Smooth muscle cell (in vitro differentiated cells): ENCODE measurements at regions not wholly inside any gene's neighbourhood (a gene's known extent, or its start where the extent isn't known, plus 50 kb on each side); places are given as distances from the start of the nearest gene placed in this dataset.

Experiments
- DNase-seq: peaks from one replicate; lab custom pipeline; 2025; ENCODE audit not compliant: unreplicated experiment; lab: John Stamatoyannopoulos, UW
- H2AFZ ChIP-seq: fragments of 200-600 bp; sonication (generic); 2 replicates; pipeline ENCODE4 v1.6.0; 2016; ENCODE audit warnings: antibody characterized with exemption, low read depth, mild to moderate bottlenecking
- H3F3A ChIP-seq: fragments of 200-600 bp; sonication (generic); 2 replicates; pipeline ENCODE4 v1.6.0; 2017; ENCODE audit warnings: antibody characterized with exemption, low read depth
- H3K27ac ChIP-seq: fragments of 200-600 bp; sonication (generic); 2 replicates; pipeline ENCODE4 v1.5.1; 2016; ENCODE audit warnings: low read depth, mild to moderate bottlenecking
- H3K27me3 ChIP-seq: fragments of 200-600 bp; sonication (generic); 2 replicates; pipeline ENCODE4 v1.6.1; 2016; ENCODE audit warnings: low read depth, mild to moderate bottlenecking
- H3K36me3 ChIP-seq: fragments of 200-600 bp; sonication (generic); 2 replicates; pipeline ENCODE4 v1.5.1; 2016; ENCODE audit warnings: low read depth
- H3K4me1 ChIP-seq: fragments of 200-600 bp; sonication (generic); 2 replicates; pipeline ENCODE4 v1.5.1; 2016; ENCODE audit warnings: low read depth
- H3K4me2 ChIP-seq: fragments of 200-600 bp; sonication (generic); 2 replicates; pipeline ENCODE4 v1.6.0; 2016; ENCODE audit warnings: mild to moderate bottlenecking
- H3K4me3 ChIP-seq: fragments of 200-600 bp; sonication (generic); 2 replicates; pipeline ENCODE4 v1.5.1; 2016; ENCODE audit warnings: mild to moderate bottlenecking
- H3K79me2 ChIP-seq: fragments of 200-600 bp; sonication (generic); 2 replicates; pipeline ENCODE4 v1.6.0; 2016; ENCODE audit warnings: low read depth, mild to moderate bottlenecking
- H3K9ac ChIP-seq: fragments of 200-600 bp; sonication (generic); 2 replicates; pipeline ENCODE4 v1.6.0; 2016; ENCODE audit warnings: low read depth
- H3K9me3 ChIP-seq: fragments of 200-600 bp; sonication (generic); replicated peaks from 2 replicates; pipeline ENCODE4 v1.5.1; 2016; ENCODE audit warnings: low read depth
- H4K20me1 ChIP-seq: fragments of 200-600 bp; sonication (generic); 2 replicates; pipeline ENCODE4 v1.6.0; 2016; ENCODE audit warnings: low read depth
- WGBS: methylation state at CpG from one replicate; pipeline ENCODE4 v1.1.7; 2016; ENCODE audit warnings: low lambda C conversion rate; 5-methylcytosine and 5-hydroxymethylcytosine counted together
- TF ChIP-seq, protein P1 (sequence below): fragments of 200-600 bp; sonication (generic); IDR thresholded peaks from 2 replicates; pipeline ENCODE4 v1.5.1; 2017; ENCODE audit warnings: borderline replicate concordance, mild to moderate bottlenecking, antibody characterized with exemption; ENCODE audit not compliant: insufficient read depth, poor library complexity, severe bottlenecking

DNA sequence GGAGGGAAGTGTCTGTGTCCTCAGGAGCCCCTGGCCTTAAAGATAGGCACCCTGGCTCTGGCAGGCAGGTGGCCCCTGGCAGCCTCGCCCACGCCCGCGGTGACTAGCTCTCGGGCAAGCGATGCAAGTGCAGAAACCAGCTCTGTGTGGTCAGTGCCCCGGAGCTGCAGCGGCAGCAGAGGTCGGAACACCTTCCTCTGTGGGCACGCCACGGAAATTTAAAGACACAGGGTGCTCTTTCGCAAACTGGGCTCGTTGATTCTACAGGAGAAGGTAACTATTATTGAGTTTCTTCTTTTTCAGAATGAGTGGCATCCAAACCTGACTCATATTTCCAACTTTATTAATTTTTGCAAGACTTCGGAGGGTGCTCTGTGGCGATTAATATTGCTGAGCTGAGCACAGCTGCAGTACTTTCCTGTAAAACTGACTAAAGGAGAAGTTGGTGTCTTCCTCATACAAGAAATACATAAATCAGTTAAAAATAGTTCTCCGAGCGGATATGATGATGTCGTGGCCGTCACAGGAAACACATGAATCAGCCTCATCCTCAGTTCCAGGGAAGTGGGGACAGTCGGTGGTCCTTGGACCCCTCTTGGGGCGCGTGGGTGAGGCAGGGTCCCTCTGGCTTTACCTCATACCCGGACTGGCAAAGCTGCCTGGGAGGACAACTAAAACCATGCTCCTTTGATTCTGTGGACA, 120.2 kb downstream of the METRNL start:
- no peaks in the 10 kb centered on the region for H3K4me1 ChIP-seq
- no peak overlapping the region for H3K4me3 ChIP-seq
- H3K27ac ChIP-seq = no peak overlapping the region
- H3K79me2 ChIP-seq = no peaks in the 10 kb centered on the region
- no peak overlapping the region for H2AFZ ChIP-seq
- TF ChIP-seq, protein P1, sequence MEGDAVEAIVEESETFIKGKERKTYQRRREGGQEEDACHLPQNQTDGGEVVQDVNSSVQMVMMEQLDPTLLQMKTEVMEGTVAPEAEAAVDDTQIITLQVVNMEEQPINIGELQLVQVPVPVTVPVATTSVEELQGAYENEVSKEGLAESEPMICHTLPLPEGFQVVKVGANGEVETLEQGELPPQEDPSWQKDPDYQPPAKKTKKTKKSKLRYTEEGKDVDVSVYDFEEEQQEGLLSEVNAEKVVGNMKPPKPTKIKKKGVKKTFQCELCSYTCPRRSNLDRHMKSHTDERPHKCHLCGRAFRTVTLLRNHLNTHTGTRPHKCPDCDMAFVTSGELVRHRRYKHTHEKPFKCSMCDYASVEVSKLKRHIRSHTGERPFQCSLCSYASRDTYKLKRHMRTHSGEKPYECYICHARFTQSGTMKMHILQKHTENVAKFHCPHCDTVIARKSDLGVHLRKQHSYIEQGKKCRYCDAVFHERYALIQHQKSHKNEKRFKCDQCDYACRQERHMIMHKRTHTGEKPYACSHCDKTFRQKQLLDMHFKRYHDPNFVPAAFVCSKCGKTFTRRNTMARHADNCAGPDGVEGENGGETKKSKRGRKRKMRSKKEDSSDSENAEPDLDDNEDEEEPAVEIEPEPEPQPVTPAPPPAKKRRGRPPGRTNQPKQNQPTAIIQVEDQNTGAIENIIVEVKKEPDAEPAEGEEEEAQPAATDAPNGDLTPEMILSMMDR = no peak
- H3K9me3 ChIP-seq = no peaks in the 10 kb centered on the region
- no peaks in the 10 kb centered on the region for H3K27me3 ChIP-seq
- 93% methylated on average over 23 of the region's 23 CpGs for WGBS
- DNase-seq = no peak
- H3K4me2 ChIP-seq = no peak overlapping the region
- no peaks in the 10 kb centered on the region for H4K20me1 ChIP-seq
- no peak overlapping the region for H3K9ac ChIP-seq
- H3K36me3 ChIP-seq = no peaks in the 10 kb centered on the region
- peaks cover 7% of the 10 kb centered on the region for H3F3A ChIP-seq

DNA sequence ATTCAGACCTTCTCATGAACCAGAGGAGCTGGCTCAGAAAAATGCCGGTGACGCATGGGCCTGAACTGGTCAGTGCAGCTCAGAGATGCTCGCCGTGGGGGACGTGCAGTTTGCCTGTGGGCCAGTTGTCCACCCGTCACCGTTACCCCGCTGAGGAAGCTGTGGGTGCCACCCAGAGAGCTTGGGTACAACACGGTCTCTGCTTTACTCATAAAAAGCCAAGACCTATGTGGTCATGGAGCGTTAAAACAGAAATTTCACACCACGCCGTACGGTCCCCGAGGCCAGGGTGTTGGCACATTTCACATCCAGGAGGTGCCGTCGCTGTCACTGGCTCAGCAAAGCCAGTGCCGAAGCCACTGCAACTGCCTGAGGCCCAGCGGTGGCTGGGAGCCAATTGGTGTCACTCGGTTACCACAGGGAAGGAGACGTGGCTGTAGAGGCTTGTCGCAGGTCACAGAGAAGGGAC, 120.9 kb downstream of the METRNL start:
- no peak overlapping the region for H3K4me3 ChIP-seq
- no peak overlapping the region for H3K27ac ChIP-seq
- TF ChIP-seq, protein P1 = no peak
- H3K79me2 ChIP-seq = no peaks in the 10 kb centered on the region
- H3K27me3 ChIP-seq = no peaks in the 10 kb centered on the region
- H3K36me3 ChIP-seq = no peaks in the 10 kb centered on the region
- H3K9ac ChIP-seq = no peak overlapping the region
- no peaks in the 10 kb centered on the region for H3K9me3 ChIP-seq
- H3K4me2 ChIP-seq = no peak overlapping the region
- H3F3A ChIP-seq = peaks cover 7% of the 10 kb centered on the region
- no peaks in the 10 kb centered on the region for H3K4me1 ChIP-seq
- 90% methylated on average over 21 of the region's 21 CpGs for WGBS
- DNase-seq = no peak
- H4K20me1 ChIP-seq = no peaks in the 10 kb centered on the region
- H2AFZ ChIP-seq = no peak overlapping the region

DNA sequence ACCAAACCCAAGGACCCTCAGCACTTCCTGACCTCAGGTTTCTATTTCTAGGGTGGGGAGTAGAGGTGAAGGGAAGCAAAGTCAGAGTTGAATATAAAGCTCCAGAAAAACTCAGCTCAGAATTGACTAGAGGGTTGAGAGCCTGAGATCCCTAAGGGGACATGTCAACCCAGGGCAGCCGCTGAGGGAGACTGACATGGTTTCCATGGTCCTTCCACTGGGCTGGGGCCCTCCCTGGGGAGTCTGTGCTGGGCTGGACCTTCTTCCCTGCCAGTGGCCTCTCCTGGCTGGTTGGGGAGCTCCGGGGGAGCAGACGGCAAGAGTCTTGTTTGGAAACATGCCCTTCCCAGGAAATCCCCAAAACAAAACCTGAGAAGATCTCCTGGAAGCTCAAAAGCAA, 121.3 kb downstream of the METRNL start:
- H3K27me3 ChIP-seq = no peaks in the 10 kb centered on the region
- H3K4me3 ChIP-seq = no peak overlapping the region
- no peak for DNase-seq
- H3K79me2 ChIP-seq = no peaks in the 10 kb centered on the region
- TF ChIP-seq, protein P1 = no peak
- no peak overlapping the region for H2AFZ ChIP-seq
- H3F3A ChIP-seq = peaks cover 7% of the 10 kb centered on the region
- no peaks in the 10 kb centered on the region for H4K20me1 ChIP-seq
- H3K4me1 ChIP-seq = no peaks in the 10 kb centered on the region
- H3K36me3 ChIP-seq = no peaks in the 10 kb centered on the region
- H3K9ac ChIP-seq = no peak overlapping the region
- no peak overlapping the region for H3K4me2 ChIP-seq
- H3K27ac ChIP-seq = no peak overlapping the region
- no peaks in the 10 kb centered on the region for H3K9me3 ChIP-seq
- 94% methylated on average over 3 of the region's 3 CpGs for WGBS
